NCI-H2227 (cell line): ENCODE measurements at regions not wholly inside any gene's neighbourhood (a gene's known extent, or its start where the extent isn't known, plus 50 kb on each side); places are given as distances from the start of the nearest gene placed in this dataset.

Source experiments
- DNase-seq: peaks from one replicate; lab custom pipeline; 2025; ENCODE audit not compliant: unreplicated experiment; lab: John Stamatoyannopoulos, UW

DNA sequence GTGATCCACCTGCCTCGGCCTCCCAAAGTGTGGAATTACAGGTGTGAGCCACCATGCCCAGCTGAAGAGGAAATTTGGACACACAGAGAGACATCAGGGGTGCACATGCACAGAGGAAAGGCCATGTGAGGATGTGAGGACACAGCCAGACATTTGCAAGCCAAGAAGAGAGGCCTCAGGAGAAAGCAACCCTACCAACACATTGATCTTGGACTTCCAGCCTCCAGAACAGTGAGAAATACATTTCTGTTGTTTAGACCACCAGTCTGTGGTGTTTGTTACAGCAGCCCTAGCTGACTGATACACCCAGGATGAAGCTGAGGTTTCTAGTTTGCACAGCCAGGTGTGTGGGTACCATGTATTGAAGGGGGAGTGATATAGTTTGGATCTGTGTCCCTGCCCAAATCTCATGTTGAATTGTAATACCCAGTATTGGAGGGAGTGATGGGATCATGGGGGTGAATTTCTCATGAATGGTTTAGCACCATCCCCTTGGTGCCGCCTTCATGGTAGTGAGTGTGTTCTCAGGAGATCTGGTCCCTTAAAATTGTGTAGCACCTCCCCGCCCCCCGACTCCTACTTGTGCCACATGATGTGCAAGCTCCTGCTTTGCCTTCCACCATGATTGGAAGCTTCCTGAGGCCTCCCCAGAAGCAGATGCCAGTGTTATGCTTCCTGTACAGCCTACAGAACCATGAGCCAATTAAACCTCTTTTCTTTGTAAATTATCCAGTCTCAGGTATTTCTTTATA lies 64.7 kb upstream of the DUSP5 start:
- no peak for DNase-seq

DNA sequence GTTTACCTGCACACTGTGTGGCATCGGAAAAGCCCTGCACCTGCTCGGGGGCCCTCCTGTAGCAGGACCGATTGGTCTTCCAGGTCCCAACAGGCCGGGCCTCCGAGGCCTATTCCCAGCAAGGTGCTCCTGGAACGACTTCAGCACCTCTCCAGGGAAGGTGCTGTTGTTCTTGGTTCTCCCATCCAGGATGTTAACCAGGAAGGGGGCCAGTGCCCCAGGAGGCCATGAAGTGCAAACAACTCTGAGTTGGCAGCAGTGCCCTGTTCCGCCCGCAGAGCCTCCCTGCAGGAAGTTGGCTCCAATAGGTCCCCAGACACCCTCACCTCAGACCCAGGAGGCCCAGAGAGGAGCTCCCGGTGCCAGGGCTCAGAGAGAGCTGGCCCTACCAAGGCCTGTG lies 64.0 kb upstream of the DUSP5 start:
- DNase-seq, result no peak

DNA sequence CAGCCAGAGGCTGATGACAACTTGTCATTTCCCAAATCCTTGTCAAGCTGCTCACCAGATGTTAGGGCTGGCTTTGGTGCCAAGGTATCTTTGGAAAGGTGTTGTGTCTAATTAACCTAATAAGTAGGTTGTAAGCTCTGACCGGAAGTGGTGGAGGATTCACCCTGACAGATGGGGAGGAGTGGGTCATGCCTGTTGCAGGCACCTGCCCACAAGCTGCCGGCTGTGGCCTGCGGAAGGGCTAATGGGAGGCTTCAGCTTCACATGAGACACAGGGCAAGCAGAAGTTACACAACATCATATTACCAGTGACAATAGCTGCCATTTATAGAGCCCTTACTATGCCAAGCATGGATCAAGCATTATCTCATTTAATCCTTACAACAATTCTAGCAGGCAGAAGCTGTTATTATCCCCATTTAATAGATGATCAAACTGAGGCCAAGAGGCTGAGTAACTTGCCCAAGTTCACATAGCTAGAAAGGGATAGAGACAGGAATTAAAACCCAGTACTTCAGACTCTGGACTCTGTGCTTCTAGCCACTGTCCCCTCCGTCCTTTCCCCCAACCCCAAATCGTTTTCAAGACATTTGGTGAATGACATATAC lies 63.1 kb upstream of the DUSP5 start:
- DNase-seq, result peak; percentile 29

DNA sequence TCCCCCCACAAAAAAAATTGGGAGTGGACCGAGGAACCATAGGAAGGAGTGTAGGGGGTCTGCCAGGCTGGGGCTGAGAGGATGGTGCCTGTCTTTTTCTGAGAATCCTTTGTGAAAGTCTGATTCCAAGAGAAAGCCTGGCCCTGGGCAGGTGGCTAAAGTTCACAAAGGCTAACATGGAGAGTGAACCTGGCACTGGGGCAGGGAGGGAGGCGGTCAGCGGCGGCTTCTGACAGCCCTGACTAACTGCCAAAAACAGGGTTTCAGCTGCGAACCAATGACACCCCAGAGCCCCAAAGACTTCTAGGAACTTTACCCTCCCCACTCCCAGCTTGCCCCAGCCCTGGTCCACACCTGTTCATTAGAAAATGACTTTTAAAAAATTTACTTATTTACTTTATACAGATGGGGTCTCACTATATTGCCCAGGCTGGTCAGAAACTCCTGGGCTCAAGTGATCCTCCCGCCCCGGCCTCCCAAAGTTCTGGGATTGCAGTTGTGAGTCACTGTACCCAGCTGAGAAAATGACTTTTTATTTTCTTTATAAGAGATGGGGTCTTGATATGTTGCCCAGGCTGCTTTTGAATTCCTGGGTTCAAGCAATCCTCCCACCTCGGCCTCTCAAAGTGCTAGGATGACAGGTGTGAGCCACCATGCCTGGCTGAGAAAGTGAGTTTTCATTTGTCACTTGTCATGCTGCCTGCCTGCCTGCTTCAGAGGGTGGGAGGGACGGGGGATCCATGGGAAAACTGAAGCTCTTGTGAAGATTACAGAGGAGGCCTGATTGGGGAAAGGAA lies 61.0 kb upstream of the DUSP5 start:
- DNase-seq, result no peak

DNA sequence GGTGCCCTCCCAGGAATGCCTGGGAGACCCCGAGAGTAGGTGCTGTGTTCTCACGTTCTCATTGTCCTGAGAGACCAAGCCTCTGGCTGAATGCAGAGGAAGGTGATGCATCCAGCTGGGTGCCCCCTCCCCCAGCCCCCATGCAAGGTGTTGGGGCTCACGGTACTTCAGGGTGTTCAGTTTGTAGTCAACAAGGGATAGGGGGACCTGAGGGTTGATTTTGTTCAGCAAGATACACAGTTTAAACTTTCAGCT lies 60.4 kb upstream of the DUSP5 start:
- DNase-seq, result no peak

DNA sequence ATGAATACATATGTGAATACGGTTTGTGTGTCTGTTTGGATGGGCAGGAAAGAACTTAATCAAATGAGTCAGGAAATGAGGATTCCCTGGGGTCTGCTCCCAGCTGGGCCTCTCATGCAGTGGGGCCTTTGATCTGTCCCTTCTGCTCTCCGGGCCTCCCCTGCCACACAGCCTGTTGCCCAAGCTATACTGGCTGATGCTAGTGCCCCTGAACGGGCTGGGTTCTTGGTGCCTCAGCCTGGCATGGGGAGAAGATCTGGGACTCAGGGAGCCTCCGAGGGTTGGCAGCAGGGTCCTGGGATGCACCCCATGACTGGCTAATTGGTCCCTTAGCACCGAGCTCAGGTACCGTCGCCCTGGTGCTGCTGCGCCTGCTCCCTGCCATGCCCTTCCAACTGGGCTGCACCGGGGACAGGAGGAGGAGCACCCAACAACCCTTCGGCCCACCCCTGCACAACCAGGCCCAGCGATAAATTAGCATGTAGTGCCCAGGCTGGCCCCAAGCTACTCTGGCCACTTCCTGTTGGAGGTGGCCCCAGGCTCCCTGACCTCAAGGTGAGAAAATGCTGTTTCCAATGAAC lies 59.9 kb upstream of the DUSP5 start:
- no peak for DNase-seq

DNA sequence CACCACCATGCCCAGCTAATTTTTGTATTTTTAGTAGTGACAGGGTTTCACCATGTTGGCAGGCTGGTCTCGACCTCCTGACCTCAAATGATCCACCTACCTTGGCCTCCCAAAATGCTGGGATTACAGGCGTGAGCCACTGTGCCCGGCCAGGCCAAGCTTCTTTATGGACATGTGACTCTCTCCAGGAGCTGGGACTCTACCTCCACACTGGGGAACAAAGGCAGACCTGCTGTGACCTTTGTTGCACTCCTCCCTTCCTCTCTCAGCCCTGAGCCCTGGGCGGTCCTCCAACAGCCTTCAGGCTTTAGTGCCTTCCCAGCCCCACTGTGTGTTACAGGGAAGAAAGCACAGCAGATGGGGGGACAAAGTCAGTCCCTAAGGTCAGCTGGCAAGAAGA lies 55.0 kb upstream of the DUSP5 start:
- no peak for DNase-seq

DNA sequence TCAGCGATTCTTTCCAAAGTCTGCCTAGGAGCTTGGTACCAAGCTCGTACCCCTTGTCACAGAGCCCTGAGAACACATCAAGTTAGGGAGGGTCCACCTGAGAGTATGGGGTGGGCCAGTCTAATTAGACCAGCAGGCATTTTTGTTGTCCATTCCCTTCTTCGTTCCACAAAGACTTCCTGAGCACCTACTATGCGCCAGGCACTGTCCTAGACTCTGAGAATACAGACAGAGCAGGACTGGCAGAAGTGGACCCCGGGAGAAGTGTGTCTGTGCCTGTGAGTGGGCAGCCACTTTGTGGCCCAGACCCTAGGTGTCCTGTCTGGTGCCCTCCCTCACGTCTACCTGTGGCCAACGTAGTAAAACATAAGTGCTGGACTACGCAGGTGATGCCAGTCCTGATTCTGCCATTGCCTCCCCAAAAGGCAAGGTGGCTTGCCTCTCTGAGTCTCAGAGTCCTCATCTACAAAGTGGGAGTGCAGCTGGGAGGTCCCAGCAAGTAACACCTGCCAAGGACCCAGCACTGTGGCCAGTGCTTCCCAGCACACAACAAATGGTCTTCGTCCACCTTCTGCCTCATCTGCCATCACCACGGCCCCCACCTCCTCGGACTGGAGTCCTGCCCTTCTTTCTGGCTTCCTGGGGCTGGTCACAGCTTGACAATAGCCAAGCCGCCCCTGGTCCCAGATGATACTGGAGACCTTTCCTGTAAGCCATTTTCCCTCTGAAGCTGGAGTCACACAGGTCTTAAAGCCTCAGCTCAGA lies 54.3 kb upstream of the DUSP5 start:
- no peak for DNase-seq

DNA sequence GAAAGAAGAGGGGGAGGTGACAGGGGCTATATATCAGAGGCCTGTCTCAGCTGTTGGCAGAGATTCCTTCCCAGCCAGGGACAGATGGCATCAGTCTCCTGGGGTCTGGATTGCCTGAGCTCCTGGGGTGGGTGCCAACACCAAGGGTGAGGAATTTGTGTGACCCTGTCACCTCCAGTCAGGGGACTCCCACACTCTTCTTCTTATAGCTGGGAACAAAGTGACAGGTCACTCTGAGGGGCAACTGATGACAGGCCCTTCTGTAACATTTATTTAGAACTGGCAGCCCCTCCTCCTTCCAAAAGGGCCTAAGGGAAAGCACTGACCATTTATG lies 53.7 kb upstream of the DUSP5 start:
- no peak for DNase-seq

DNA sequence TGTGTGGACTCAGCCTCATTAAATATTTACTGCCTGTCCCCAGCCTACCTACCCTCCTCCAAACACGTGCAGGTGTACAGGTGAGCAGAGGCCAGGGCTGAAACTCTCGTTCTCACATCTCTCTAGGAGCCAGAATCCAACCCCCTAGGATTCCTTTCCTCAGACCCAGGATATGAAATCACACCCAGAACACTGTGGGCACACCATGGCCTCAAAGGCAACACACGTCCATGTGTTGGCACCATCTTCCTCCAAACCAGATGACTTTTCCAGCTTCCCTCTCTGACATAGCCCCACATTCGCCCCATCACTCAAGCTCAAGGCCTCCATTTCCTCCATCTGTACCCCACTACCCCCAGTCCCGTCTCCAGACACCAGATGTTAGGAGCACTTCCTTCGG lies 51.8 kb upstream of the DUSP5 start:
- DNase-seq, result no peak

DNA sequence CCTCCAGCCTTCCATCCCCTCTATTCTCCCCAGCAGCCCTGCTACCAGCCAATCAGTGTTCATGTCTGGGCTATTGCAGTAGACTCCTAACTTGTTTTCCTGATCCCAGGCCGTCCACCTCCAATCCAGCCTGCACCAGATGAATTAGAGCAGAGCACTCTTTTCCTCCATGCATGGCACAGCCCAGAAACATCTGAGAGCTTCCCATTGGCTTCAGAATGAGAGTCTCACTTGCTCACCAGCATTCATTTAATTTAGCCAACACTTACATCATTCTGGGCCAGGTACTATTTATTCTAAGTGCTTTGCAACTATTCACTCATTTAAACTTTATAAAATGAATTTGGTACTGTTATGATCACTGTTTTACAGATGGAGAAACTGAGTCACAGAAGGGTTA lies 51.4 kb upstream of the DUSP5 start:
- no peak for DNase-seq

DNA sequence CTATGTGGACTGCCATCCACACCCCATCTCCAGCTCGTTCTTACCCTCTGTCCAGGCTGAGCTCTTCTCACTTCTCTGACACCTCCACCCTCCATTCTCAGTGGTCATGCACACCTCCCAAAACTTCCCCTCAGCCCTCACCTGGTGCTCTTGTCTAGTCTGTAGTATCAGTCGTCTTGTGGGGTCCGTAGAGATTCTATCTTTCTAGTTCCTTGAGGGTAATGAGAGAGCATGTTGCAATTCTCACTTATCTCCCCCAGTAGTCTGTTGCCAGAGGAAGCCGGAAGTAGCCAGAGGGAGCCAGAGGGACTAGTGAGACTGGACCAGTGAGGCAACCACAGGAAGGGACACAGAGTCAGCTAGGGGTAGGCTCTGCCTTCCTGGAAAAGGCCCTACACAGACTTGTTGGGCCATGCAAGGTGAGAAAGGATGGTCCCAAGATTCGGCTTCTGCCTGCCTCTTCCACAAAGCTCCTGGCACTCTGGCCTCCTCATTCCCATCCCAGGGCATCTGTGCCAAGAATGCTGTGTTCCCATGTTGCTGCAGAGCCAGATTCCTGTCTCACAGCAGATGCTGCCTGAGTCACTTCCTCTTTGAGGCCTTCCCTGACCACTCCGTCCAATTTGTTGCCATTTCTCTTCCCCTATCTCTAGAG lies 50.6 kb upstream of the DUSP5 start:
- DNase-seq, result no peak

DNA sequence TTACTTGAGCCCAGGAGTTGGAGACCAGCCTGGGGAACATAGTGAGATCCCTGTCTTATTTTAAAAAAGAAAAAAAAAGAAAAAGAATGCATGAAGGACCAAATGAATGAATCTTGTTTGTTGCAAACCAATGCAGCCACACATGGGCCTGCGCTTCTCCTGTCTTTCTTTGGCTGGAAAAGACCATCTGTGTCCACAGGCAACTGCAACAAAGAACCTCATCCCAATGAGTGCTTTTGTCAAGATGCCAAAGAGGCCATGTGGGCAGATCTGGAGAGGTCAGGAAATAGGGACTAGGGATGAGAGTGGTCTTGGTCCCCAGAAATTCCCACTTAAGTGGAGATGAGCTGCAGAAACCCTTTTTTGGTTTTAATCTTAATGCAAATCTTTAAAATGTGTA lies 49.8 kb upstream of the DUSP5 start:
- no peak for DNase-seq
